BLaER1 (cell line): ENCODE measurements at regions not wholly inside any gene's neighbourhood (a gene's known extent, or its start where the extent isn't known, plus 50 kb on each side); places are given as distances from the start of the nearest gene placed in this dataset.

ENCODE experiments used
- H3K27ac ChIP-seq: shearing (Covaris generic); formaldehyde crosslinking; 2 replicates; pipeline ENCODE4 v1.8.1; 2022
- H3K27me3 ChIP-seq: shearing (Covaris generic); formaldehyde crosslinking; 2 replicates; pipeline ENCODE4 v1.8.1; 2022
- H3K36me3 ChIP-seq: shearing (Covaris generic); formaldehyde crosslinking; 2 replicates; pipeline ENCODE4 v1.8.1; 2022
- H3K4me1 ChIP-seq: shearing (Covaris generic); formaldehyde crosslinking; 2 replicates; pipeline ENCODE4 v1.8.1; 2022
- H3K4me2 ChIP-seq: shearing (Covaris generic); formaldehyde crosslinking; 2 replicates; pipeline ENCODE4 v1.8.1; 2022
- H3K4me3 ChIP-seq: shearing (Covaris generic); formaldehyde crosslinking; 2 replicates; pipeline ENCODE4 v1.8.1; 2022
- H3K9ac ChIP-seq: shearing (Covaris generic); formaldehyde crosslinking; 2 replicates; pipeline ENCODE4 v1.8.1; 2022
- H3K9me3 ChIP-seq: shearing (Covaris generic); formaldehyde crosslinking; 2 replicates; pipeline ENCODE4 v1.8.1; 2022
- H4K20me1 ChIP-seq: shearing (Covaris generic); formaldehyde crosslinking; 2 replicates; pipeline ENCODE4 v1.8.1; 2022
- Cebpa-rat ChIP-seq: shearing (Covaris generic); IDR thresholded peaks from 2 replicates; pipeline ENCODE4 v1.8.1; 2022

DNA sequence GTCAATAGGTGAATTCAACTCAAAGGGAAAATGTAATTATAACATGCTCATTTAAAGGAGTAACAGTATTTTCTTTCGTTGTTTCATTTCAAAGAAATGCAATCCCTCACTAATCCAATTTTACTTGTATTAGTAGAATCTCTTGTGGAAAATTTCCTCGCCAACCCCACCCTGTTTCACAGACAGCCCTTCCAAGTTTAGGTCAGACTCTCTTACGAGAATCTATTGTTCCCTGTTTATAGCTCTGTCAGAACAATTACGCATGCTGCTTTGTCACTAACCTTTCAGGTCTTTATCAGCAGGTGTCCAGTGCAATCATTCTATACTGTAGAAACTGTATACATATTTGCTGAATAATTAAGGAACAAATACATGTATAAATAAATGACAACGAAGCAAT lies 657.8 kb upstream of the LINC00305 start:
- H3K4me1 ChIP-seq, result no peaks in the 10 kb centered on the region
- TF ChIP-seq Cebpa-rat, result no peak
- no peak overlapping the region for H3K4me3 ChIP-seq
- H3K36me3 ChIP-seq, result no peaks in the 10 kb centered on the region
- no peaks in the 10 kb centered on the region for H4K20me1 ChIP-seq
- no peak overlapping the region for H3K9ac ChIP-seq
- no peaks in the 10 kb centered on the region for H3K9me3 ChIP-seq
- H3K27me3 ChIP-seq, result no peaks in the 10 kb centered on the region
- H3K4me2 ChIP-seq, result no peak overlapping the region
- no peak overlapping the region for H3K27ac ChIP-seq

DNA sequence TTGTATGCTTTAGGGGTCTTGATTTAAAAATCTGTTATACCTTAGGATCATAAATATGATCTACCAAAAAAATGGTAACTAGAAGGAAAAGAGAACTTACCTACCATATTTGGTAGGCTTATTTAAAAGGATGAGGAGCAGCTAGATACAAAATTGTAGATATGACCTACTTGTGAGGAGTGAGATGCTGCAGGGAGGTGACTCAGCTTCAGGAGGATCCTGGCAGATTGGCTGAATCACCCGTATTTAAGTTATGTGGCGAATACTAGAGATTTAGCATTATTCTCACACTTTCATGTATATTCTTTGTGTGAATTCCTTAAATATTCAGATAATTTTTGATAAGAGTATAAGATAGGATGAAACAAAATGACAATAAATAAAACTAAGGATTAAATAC lies 657.3 kb upstream of the LINC00305 start:
- Histone ChIP-seq H3K4me1 (no peaks in the 10 kb centered on the region), H3K4me3 (no peak overlapping the region), H3K36me3 (no peaks in the 10 kb centered on the region), H3K9me3 (no peaks in the 10 kb centered on the region), H3K27me3 (no peaks in the 10 kb centered on the region), H3K4me2 (no peak overlapping the region), H4K20me1 (no peaks in the 10 kb centered on the region), H3K27ac (no peak overlapping the region), H3K9ac (no peak overlapping the region)
- TF ChIP-seq Cebpa-rat, result no peak

DNA sequence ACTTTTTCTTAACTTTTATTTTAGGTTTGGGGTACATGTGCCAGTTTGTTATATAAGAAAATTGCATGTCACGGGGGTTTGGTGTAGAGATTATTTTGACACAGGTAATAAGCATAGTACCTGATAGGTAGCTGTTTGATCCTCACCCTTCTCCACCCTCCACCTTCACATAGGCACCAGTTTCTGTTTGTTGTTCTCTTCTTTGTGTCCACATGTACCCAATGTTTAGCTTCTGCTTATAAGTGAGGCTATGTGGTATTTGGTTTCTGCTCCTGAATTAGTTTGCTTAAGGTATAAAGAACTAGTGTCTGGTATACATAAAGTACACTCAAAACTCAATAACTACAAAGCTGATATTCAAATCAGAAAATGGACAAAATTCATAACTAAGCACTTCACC lies 654.6 kb upstream of the LINC00305 start:
- Histone ChIP-seq H3K4me3 (no peak overlapping the region), H3K9me3 (no peaks in the 10 kb centered on the region), H3K36me3 (no peaks in the 10 kb centered on the region), H4K20me1 (no peaks in the 10 kb centered on the region), H3K27me3 (no peaks in the 10 kb centered on the region), H3K9ac (no peak overlapping the region), H3K27ac (no peak overlapping the region), H3K4me2 (no peak overlapping the region), H3K4me1 (no peaks in the 10 kb centered on the region)
- no peak for TF ChIP-seq Cebpa-rat

DNA sequence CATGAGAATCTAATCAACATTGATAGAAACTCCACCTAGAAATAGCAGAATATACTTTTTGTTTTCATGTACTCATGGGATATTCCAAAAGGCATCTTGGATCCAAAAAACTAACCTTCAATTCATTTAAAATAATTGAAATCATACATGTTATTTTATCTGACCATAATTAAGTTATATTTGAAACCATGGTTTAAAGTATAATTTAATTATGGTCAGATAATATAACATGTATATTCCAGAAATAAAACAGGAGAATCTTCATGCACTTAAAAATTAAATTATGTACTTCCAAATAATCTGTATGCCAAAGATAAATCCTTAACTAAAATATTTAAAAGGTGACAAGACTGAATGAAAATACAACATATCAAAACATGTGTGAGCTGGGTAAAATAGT lies 651.3 kb upstream of the LINC00305 start:
- Histone ChIP-seq H3K4me3 (no peak overlapping the region), H3K36me3 (no peaks in the 10 kb centered on the region), H4K20me1 (no peaks in the 10 kb centered on the region), H3K27ac (no peak overlapping the region), H3K27me3 (no peaks in the 10 kb centered on the region), H3K4me2 (no peak overlapping the region), H3K4me1 (no peaks in the 10 kb centered on the region), H3K9me3 (no peaks in the 10 kb centered on the region), H3K9ac (no peak overlapping the region)
- TF ChIP-seq Cebpa-rat, result no peak

GRCh38 chr18:64799376-64799775 lies 650.5 kb upstream of the LINC00305 start:
- Histone ChIP-seq H3K4me3 (no peak overlapping the region), H4K20me1 (no peaks in the 10 kb centered on the region), H3K27ac (no peak overlapping the region), H3K27me3 (no peaks in the 10 kb centered on the region), H3K9ac (no peak overlapping the region), H3K4me2 (no peak overlapping the region), H3K36me3 (no peaks in the 10 kb centered on the region), H3K4me1 (no peaks in the 10 kb centered on the region), H3K9me3 (no peaks in the 10 kb centered on the region)
- TF ChIP-seq Cebpa-rat, result no peak

DNA sequence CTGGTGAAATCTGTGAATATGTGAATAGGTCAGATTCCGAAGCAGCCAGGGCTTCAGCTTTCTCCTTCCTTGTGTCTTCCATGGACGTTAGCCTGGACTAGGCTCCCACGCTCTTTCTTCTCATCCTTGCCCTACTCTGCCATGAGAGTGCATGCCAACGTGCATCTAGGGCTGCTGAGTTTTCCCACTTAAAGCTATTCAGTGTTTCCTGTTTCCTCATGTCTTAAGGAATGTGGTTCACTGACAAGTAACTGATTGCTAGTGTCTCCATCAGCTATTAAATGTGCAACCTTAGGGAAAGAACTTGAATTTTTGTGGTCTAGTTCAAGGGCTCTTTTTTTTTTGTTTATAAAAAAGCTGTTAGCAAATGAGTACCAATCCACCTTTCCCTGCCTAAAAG lies 642.3 kb upstream of the LINC00305 start:
- Histone ChIP-seq H4K20me1 (no peaks in the 10 kb centered on the region), H3K9me3 (no peaks in the 10 kb centered on the region), H3K27me3 (no peaks in the 10 kb centered on the region), H3K4me1 (no peaks in the 10 kb centered on the region), H3K4me2 (no peak overlapping the region), H3K36me3 (no peaks in the 10 kb centered on the region), H3K4me3 (no peak overlapping the region), H3K9ac (no peak overlapping the region), H3K27ac (no peak overlapping the region)
- no peak for TF ChIP-seq Cebpa-rat

- H3K36me3 ChIP-seq, result no peaks in the 10 kb centered on the region
- no peaks in the 10 kb centered on the region for H3K9me3 ChIP-seq
- H3K4me3 ChIP-seq, result no peak overlapping the region
- no peak overlapping the region for H3K27ac ChIP-seq
- H4K20me1 ChIP-seq, result no peaks in the 10 kb centered on the region
- TF ChIP-seq Cebpa-rat, result no peak
- no peaks in the 10 kb centered on the region for H3K27me3 ChIP-seq
- peaks cover 6% of the 10 kb centered on the region; the same call in 1 of the 2 replicates for H3K4me1 ChIP-seq
- H3K4me2 ChIP-seq, result no peak overlapping the region; the same call in 1 of the 2 replicates
- H3K9ac ChIP-seq, result no peak overlapping the region
Measured at GRCh38 chr18:64785686-64786085, 636.8 kb upstream of the LINC00305 start.

DNA sequence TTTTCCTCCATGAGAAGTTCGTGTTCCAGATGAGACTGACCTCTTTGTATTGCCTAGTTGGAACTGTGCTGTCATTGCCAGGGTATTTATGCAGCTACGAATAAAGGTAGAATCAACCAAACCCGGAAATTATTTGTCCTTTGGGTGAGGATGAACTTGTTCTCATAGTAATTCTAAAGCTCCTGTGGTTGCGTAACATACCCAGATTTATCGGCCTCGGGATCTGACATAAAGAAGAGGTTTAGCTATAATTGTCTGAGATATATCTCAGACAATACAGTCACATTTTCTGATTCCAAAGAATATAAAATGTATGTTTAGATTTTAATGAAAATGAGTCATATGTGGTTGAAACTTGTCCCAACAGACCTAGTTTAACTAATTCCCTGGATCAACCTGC lies 628.7 kb upstream of the LINC00305 start:
- peak; percentile 31; the same call in 1 of the 2 replicates for TF ChIP-seq Cebpa-rat
- Histone ChIP-seq H3K36me3 (no peaks in the 10 kb centered on the region), H3K4me2 (no peak overlapping the region), H3K4me3 (no peak overlapping the region), H3K27me3 (no peaks in the 10 kb centered on the region), H3K9me3 (no peaks in the 10 kb centered on the region), H3K4me1 (no peaks in the 10 kb centered on the region), H4K20me1 (no peaks in the 10 kb centered on the region), H3K9ac (no peak overlapping the region), H3K27ac (no peak overlapping the region)

GRCh38 chr18:64765908-64766307 lies 617.0 kb upstream of the LINC00305 start:
- no peak overlapping the region for H3K4me2 ChIP-seq
- no peak for TF ChIP-seq Cebpa-rat

GRCh38 chr18:64752707-64753106 lies 603.8 kb upstream of the LINC00305 start:
- no peak overlapping the region for H3K4me3 ChIP-seq
- no peaks in the 10 kb centered on the region for H3K27me3 ChIP-seq
- no peaks in the 10 kb centered on the region for H4K20me1 ChIP-seq
- no peaks in the 10 kb centered on the region for H3K36me3 ChIP-seq
- no peak overlapping the region for H3K9ac ChIP-seq
- no peak overlapping the region for H3K27ac ChIP-seq
- no peak for TF ChIP-seq Cebpa-rat
- no peaks in the 10 kb centered on the region for H3K9me3 ChIP-seq
- H3K4me2 ChIP-seq, result no peak overlapping the region
- H3K4me1 ChIP-seq, result no peaks in the 10 kb centered on the region

More at GRCh38 chr18:64765908-64766307, 617.0 kb upstream of the LINC00305 start:
- Histone ChIP-seq H3K9ac (no peak overlapping the region), H3K27ac (no peak overlapping the region), H3K27me3 (no peaks in the 10 kb centered on the region), H3K36me3 (no peaks in the 10 kb centered on the region), H3K4me1 (no peaks in the 10 kb centered on the region), H3K9me3 (no peaks in the 10 kb centered on the region), H4K20me1 (no peaks in the 10 kb centered on the region), H3K4me3 (no peak overlapping the region)

DNA sequence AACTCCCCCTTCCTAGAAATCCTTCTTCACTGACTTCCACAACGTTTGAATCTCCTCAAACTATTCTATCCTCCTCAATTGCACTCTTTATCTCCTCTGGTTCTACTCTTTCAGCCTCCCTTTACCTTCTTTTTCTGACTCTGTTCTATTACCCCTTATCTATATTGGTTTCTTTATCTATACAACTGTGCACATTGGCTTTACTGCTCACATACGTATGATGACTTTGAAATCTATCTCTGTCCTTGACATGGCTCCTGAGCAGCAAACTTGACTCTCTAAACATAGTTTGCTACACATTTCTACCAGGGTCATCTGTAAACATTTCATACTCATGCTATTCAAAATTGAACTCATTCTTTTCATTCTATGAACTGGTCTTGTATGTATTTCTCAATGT lies 601.0 kb upstream of the LINC00305 start:
- Histone ChIP-seq H3K27me3 (no peaks in the 10 kb centered on the region), H3K36me3 (no peaks in the 10 kb centered on the region), H3K4me1 (no peaks in the 10 kb centered on the region), H3K4me3 (no peak overlapping the region), H3K4me2 (no peak overlapping the region), H3K27ac (no peak overlapping the region), H3K9ac (no peak overlapping the region), H4K20me1 (no peaks in the 10 kb centered on the region), H3K9me3 (no peaks in the 10 kb centered on the region)
- no peak for TF ChIP-seq Cebpa-rat
